AG04450 (cell line): ENCODE measurements at regions not wholly inside any gene's neighbourhood (a gene's known extent, or its start where the extent isn't known, plus 50 kb on each side); places are given as distances from the start of the nearest gene placed in this dataset.

Experiments
- CTCF ChIA-PET: fragments of 300-600, 350-600 bp; formaldehyde crosslinking; extraction: SDS; loops from one replicate; lab custom pipeline; 2022; ENCODE audit warnings: antibody characterized with exemption, inconsistent platforms; lab: Charles Lee
- POLR2A ChIA-PET: fragments of 350-600 bp; formaldehyde crosslinking; extraction: SDS; loops from one replicate; lab custom pipeline; 2021; ENCODE audit warnings: antibody characterized with exemption, inconsistent platforms; lab: Yijun Ruan, JAX
- DNase-seq: peaks from one replicate; pipeline ENCODE4 v3.0.0-alpha.2; 2011; ENCODE audit warnings: low read depth, low spot score
- H3K27ac ChIP-seq: one replicate; pipeline ENCODE4 v1.5.1; 2012; ENCODE audit warnings: low read depth, low read length, control low read depth
- H3K27me3 ChIP-seq: one replicate; pipeline ENCODE4 v1.6.0; 2012; ENCODE audit warnings: low read length; ENCODE audit not compliant: control insufficient read depth, insufficient read depth
- H3K4me3 ChIP-seq: 2 replicates; pipeline ENCODE4 v1.5.1; 2011; ENCODE audit warnings: mild to moderate bottlenecking, low read depth, low read length, control low read depth
- H3K9me3 ChIP-seq: 2 replicates; pipeline ENCODE4 v1.5.1; 2012; ENCODE audit warnings: low read length; ENCODE audit not compliant: control insufficient read depth, insufficient read depth
- TF ChIP-seq, protein P1 (sequence below): IDR thresholded peaks from 2 replicates; pipeline ENCODE4 v1.5.1; 2011; ENCODE audit warnings: low read depth, low read length, control low read depth, inconsistent platforms

DNA sequence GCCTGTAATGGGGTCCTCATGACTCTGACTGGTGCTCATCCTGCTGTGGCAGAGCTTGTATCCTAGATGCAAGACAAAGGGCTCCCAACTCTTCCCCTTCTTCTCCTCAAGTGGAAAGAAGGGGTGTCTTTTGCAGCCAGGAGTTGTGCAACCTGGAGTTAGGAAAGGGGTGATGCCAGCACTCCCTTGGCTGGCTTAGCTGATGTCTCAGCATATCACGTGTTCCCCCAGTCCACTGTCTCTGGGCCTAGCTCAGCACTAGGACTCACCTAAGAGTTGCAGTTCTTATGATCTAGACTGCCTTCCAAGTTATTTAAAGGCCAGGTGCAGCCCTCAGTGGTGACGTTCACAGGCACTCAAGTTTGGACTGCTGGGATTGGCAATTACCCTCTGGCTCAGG is 146.2 kb upstream of the GORAB start:
- ChIA-PET CTCF (no interaction called here), POLR2A (interaction anchor here (0.6 kb wide), 1 partner anchor 145 kb away, joined by 14 read pairs; no protein-coding TSS in a partner anchor)
- Histone ChIP-seq H3K27ac (no peak overlapping the region), H3K4me3 (no peak overlapping the region), H3K9me3 (no peaks in the 10 kb centered on the region), H3K27me3 (no peaks in the 10 kb centered on the region)
- DNase-seq = no peak
- TF ChIP-seq, protein P1, sequence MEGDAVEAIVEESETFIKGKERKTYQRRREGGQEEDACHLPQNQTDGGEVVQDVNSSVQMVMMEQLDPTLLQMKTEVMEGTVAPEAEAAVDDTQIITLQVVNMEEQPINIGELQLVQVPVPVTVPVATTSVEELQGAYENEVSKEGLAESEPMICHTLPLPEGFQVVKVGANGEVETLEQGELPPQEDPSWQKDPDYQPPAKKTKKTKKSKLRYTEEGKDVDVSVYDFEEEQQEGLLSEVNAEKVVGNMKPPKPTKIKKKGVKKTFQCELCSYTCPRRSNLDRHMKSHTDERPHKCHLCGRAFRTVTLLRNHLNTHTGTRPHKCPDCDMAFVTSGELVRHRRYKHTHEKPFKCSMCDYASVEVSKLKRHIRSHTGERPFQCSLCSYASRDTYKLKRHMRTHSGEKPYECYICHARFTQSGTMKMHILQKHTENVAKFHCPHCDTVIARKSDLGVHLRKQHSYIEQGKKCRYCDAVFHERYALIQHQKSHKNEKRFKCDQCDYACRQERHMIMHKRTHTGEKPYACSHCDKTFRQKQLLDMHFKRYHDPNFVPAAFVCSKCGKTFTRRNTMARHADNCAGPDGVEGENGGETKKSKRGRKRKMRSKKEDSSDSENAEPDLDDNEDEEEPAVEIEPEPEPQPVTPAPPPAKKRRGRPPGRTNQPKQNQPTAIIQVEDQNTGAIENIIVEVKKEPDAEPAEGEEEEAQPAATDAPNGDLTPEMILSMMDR = no peak

DNA sequence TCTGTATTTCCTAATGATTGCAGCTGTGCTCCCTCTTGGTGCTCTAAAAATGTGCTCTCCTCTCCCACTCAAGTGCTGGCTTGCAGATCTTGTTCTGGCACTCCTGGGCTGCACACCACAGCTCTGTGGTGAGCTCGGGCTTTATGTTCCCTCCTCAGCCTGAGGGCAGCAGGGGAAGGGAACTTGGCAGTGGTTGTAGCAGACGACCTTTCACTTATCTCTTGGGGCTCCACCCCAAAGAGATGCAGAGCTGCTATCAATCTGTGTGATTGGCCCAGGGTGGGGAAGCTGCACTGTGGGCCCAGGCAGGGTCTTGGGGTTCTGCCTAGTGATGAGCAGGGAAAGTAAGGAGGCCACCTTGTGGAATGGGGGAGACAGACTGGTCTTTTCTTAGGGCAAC is 143.5 kb upstream of the GORAB start:
- TF ChIP-seq, protein P1 = no peak
- Histone ChIP-seq H3K9me3 (no peaks in the 10 kb centered on the region), H3K27me3 (no peaks in the 10 kb centered on the region), H3K4me3 (no peak overlapping the region), H3K27ac (no peak overlapping the region)
- ChIA-PET POLR2A (no interaction called here), CTCF (no interaction called here)
- no peak for DNase-seq

DNA sequence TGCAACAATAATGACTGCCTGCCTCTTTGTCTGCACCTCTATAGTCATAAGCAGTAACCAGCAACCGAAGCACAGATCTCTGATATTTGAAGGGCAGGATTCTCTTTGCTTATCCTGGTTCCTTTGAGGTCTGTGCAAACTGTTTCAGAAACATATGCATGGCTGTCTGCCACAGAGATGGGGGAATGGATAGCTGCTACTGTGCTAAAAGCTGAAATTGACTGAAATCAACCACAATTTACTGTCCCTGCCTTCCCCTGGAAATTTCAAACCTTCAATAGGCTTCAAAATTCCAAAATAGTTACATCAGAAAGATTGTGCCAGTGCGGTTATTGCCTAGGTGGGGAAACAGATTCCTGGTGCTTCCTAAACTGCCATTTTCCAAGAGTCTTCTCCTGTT is 136.8 kb upstream of the GORAB start:
- TF ChIP-seq, protein P1 = no peak
- H3K27me3 ChIP-seq = no peaks in the 10 kb centered on the region
- H3K4me3 ChIP-seq = no peak overlapping the region
- ChIA-PET CTCF (no interaction called here), POLR2A (no interaction called here)
- no peak for DNase-seq
- no peak overlapping the region for H3K27ac ChIP-seq
- H3K9me3 ChIP-seq = no peaks in the 10 kb centered on the region

GRCh38 chr1:170397061-170397460 is 134.9 kb upstream of the GORAB start:
- POLR2A ChIA-PET = no interaction called here
- TF ChIP-seq, protein P1 = no peak
- CTCF ChIA-PET = no interaction called here
- H3K27ac ChIP-seq = no peak overlapping the region
- no peaks in the 10 kb centered on the region for H3K27me3 ChIP-seq
- DNase-seq = no peak
- no peak overlapping the region for H3K4me3 ChIP-seq
- H3K9me3 ChIP-seq = no peaks in the 10 kb centered on the region

GRCh38 chr1:170402476-170403311 is 129.3 kb upstream of the GORAB start:
- ChIA-PET CTCF (no interaction called here), POLR2A (no interaction called here)
- TF ChIP-seq, protein P1 = no peak
- no peak overlapping the region for H3K27ac ChIP-seq
- H3K9me3 ChIP-seq = no peaks in the 10 kb centered on the region
- no peak overlapping the region for H3K4me3 ChIP-seq
- no peak for DNase-seq
- H3K27me3 ChIP-seq = no peaks in the 10 kb centered on the region
